Muscle of leg (tissue), 3 donors: ENCODE measurements at regions not wholly inside any gene's neighbourhood (a gene's known extent, or its start where the extent isn't known, plus 50 kb on each side); places are given as distances from the start of the nearest gene placed in this dataset.
A peak's percentile ranks its signal among the peaks of the same experiment; 100 is the strongest.

ENCODE experiments used
- DNase-seq: peaks from one replicate; pipeline ENCODE4 v3.0.0; 2013
- H3K27ac ChIP-seq: one replicate; pipeline ENCODE4 v1.5.1; 2013; ENCODE audit warnings: mild to moderate bottlenecking, low read length, control low read depth
- H3K27me3 ChIP-seq: one replicate; pipeline ENCODE4 v1.6.1; 2013; ENCODE audit warnings: low read length; ENCODE audit not compliant: control insufficient read depth, insufficient read depth
- H3K36me3 ChIP-seq: one replicate; pipeline ENCODE4 v1.6.1; 2013; ENCODE audit warnings: low read length; ENCODE audit not compliant: control insufficient read depth, insufficient read depth
- H3K4me1 ChIP-seq: one replicate; pipeline ENCODE4 v1.6.1; 2013; ENCODE audit warnings: low read length; ENCODE audit not compliant: control insufficient read depth, insufficient read depth
- H3K4me3 ChIP-seq: one replicate; pipeline ENCODE4 v1.5.1; 2013; ENCODE audit warnings: low read length, control low read depth
- H3K9me3 ChIP-seq: replicated peaks from 2 replicates; pipeline ENCODE4 v1.6.1; 2013; ENCODE audit warnings: low read depth, low read length; ENCODE audit not compliant: control insufficient read depth
- WGBS: methylation state at CpG from one replicate; pipeline ENCODE4 v1.1.5; 2013; ENCODE audit warnings: missing lambda C conversion rate; ENCODE audit not compliant: insufficient coverage; 5-methylcytosine and 5-hydroxymethylcytosine counted together

GRCh38 chr6:1481286-1481685 is 91.9 kb downstream of the FOXF2 start:
- Histone ChIP-seq H3K27ac (no peak overlapping the region), H3K27me3 (peaks cover 4% of the 10 kb centered on the region), H3K9me3 (no peaks in the 10 kb centered on the region), H3K4me1 (no peaks in the 10 kb centered on the region), H3K4me3 (no peak overlapping the region), H3K36me3 (no peaks in the 10 kb centered on the region)
- DNase-seq, result no peak
- WGBS, result 82% methylated on average over 1 of the region's 1 CpG

DNA sequence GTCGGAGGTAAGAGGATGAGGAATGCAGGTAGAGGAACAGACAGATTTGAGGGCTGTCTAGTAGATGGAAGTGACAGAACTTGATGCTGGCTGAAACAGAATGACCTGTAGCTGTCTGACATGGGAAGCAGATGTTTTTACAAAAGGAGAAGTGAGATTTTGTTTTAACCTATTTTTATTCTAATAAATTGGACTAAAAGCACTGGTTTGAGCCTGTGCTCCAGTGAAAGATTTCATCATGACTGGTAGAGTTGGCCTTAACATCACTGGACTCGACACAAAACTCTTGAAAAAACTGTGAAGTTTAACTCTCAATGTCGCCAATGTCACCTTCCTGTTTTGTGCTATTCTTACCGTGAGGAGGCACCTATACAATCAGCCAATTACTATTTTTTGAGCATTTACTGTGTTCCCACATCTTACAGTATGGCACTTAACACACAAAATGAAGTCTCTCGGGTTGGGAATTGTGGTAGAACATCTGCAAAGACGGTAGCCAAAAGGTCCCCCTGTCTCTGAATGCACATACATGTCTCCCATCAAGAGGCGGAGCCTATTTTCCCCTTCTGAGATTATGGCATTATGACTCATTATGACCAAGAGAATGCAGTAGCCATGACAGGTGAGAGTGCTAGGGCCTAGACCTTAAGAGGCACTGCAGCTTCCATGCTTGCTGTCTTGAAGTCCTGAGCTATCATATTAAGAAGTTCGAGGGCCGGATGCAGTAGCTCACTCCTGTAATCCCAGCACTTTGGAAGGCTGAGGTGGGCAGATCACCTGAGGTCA is 93.2 kb downstream of the FOXF2 start:
- no peaks in the 10 kb centered on the region for H3K36me3 ChIP-seq
- H3K9me3 ChIP-seq, result no peaks in the 10 kb centered on the region
- no peak overlapping the region for H3K4me3 ChIP-seq
- no peak overlapping the region for H3K27ac ChIP-seq
- peaks cover 2% of the 10 kb centered on the region for H3K27me3 ChIP-seq
- no peaks in the 10 kb centered on the region for H3K4me1 ChIP-seq
- DNase-seq, result no peak
- 91% methylated on average over 5 of the region's 9 CpGs for WGBS

DNA sequence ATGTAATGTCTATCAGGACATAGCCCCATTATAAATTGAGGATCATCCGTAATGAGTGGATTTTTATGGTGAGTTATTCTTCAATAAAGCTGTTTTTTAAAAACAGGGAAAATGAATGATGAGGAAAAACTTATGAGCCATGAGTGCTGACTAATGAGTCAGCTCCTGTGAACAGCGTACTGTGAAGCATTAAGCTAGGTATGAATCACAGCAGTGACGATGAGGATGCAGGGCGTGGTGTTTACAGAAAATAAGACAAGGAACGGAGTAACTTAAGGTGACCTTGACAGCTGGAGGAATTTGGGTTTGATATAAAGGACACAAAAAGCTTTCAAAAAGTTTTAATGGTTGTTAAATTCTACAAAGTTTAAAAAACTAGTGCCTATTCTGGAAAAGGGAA is 96.3 kb downstream of the FOXF2 start:
- DNase-seq, result no peak
- H3K4me3 ChIP-seq, result no peak overlapping the region
- no peaks in the 10 kb centered on the region for H3K4me1 ChIP-seq
- no peaks in the 10 kb centered on the region for H3K27me3 ChIP-seq
- no peak overlapping the region for H3K27ac ChIP-seq
- 98% methylated on average over 3 of the region's 5 CpGs for WGBS
- no peaks in the 10 kb centered on the region for H3K36me3 ChIP-seq
- no peaks in the 10 kb centered on the region for H3K9me3 ChIP-seq

DNA sequence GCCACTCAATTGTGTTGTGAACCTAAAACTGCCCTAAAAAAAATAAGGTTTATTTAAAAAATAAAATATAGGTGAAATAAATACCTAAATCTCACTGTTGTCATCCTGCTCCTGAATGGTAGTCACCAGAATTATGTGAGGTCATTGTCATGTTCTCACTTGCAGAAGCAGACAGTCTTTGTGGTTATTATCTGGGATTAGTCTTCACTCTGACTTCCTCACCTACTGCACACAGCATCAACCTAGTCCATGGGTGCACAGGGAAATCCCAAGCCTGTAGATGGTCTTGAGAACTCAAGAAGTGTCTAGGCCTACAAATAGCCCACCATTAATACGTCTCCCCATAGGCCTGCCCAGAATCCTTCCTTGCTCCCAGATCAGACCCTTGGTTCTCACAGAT is 97.0 kb downstream of the FOXF2 start:
- Histone ChIP-seq H3K27ac (no peak overlapping the region), H3K27me3 (no peaks in the 10 kb centered on the region), H3K4me3 (no peak overlapping the region), H3K9me3 (no peaks in the 10 kb centered on the region), H3K4me1 (no peaks in the 10 kb centered on the region), H3K36me3 (no peaks in the 10 kb centered on the region)
- no peak for DNase-seq
- WGBS, result 78% methylated on average over 1 of the region's 1 CpG

DNA sequence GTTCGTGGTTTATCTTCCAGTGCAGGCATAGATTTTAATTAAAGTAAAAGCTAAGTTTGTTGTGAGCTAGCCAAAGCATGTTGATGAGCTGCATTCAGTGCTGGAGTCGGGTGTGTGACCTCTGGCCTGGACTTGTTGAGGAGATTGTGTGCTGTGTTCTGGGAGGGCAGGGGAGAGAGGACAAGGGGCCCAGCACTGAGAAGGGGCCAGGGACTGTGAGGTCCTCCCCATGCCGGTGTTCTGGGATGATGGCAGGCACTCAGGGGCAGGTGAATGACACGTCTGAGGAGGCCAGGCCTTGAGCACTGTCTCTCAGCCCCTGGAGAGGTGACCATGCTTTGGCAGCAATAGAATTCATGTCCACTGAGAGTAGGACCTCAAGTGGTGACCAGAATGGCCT is 97.9 kb downstream of the FOXF2 start:
- Histone ChIP-seq H3K27me3 (no peaks in the 10 kb centered on the region), H3K9me3 (no peaks in the 10 kb centered on the region)
- 76% methylated on average over 3 of the region's 4 CpGs for WGBS

DNA sequence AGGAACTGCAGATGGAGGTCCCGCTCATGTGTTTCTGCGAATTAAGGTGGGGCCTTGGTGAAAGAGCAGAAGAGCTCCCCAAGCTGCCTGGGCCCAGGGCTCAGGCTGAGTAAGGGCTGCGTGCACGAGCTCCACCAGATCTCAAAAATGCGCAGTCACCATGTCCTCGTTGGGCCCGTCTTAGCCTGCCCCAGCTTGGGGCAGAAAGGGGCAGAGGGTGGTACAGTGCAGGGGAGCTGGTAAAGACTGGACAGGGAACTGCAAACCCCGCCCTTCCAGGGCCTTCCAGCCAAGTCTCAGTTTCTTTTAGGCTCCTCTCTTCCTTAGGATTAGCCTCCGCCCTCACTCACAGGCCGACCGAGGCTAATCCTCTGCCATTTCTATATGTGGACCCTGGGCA is 101.6 kb downstream of the FOXF2 start:
- Histone ChIP-seq H3K9me3 (peaks cover 5% of the 10 kb centered on the region), H3K4me3 (no peak overlapping the region), H3K27me3 (no peaks in the 10 kb centered on the region), H3K27ac (no peak overlapping the region), H3K36me3 (no peaks in the 10 kb centered on the region), H3K4me1 (no peaks in the 10 kb centered on the region)
- DNase-seq, result no peak
- 96% methylated on average over 8 of the region's 11 CpGs for WGBS

More for the DNA sequence above, 97.9 kb downstream of the FOXF2 start:
- H3K4me1 ChIP-seq, result no peaks in the 10 kb centered on the region
- DNase-seq, result no peak
- no peaks in the 10 kb centered on the region for H3K36me3 ChIP-seq
- no peak overlapping the region for H3K4me3 ChIP-seq
- H3K27ac ChIP-seq, result no peak overlapping the region

GRCh38 chr6:1491591-1492319 is 102.4 kb downstream of the FOXF2 start:
- no CpG with 5 or more reads among the region's 10 CpGs for WGBS
- Histone ChIP-seq H3K27me3 (no peaks in the 10 kb centered on the region), H3K27ac (no peak overlapping the region), H3K36me3 (no peaks in the 10 kb centered on the region), H3K4me1 (no peaks in the 10 kb centered on the region), H3K4me3 (no peak overlapping the region), H3K9me3 (peaks cover 11% of the 10 kb centered on the region)
- peak; percentile 51 for DNase-seq

- WGBS, result 90% methylated on average over 9 of the region's 9 CpGs
- H3K36me3 ChIP-seq, result no peaks in the 10 kb centered on the region
Measured at GRCh38 chr6:1494671-1495070, 105.3 kb downstream of the FOXF2 start.

DNA sequence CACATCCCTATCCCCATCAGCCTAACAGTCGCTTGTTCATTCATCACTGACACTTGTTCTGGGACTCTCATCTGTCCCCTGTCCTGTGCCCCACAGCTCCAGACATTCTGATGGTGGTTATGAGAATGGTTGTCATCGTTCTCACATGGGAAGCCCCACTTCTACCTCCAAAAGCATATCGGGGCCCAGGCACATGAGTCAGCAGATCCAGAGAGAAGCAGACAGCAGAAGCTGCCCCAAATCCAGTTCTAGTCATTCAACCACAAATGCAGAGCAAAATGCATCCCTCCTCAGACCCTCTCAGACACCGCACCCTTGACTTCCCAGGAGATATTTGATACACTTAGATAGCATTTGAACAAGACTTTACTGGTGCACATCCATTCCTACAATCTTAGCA is 106.0 kb downstream of the FOXF2 start:
- 87% methylated on average over 3 of the region's 4 CpGs for WGBS
- Histone ChIP-seq H3K27me3 (peaks cover 2% of the 10 kb centered on the region), H3K9me3 (peaks cover 11% of the 10 kb centered on the region), H3K27ac (no peak overlapping the region), H3K4me1 (peaks cover 9% of the 10 kb centered on the region), H3K36me3 (no peaks in the 10 kb centered on the region), H3K4me3 (no peak overlapping the region)
- DNase-seq, result no peak

More at GRCh38 chr6:1494671-1495070, 105.3 kb downstream of the FOXF2 start:
- no peak overlapping the region for H3K4me3 ChIP-seq
- no peak for DNase-seq
- H3K9me3 ChIP-seq, result peaks cover 11% of the 10 kb centered on the region
- peaks cover 2% of the 10 kb centered on the region for H3K27me3 ChIP-seq
- peaks cover 5% of the 10 kb centered on the region for H3K4me1 ChIP-seq
- no peak overlapping the region for H3K27ac ChIP-seq

- no peak overlapping the region for H3K27ac ChIP-seq
- DNase-seq, result no peak
- peaks cover 11% of the 10 kb centered on the region for H3K9me3 ChIP-seq
- peaks cover 2% of the 10 kb centered on the region for H3K27me3 ChIP-seq
- no peaks in the 10 kb centered on the region for H3K36me3 ChIP-seq
- peaks cover 9% of the 10 kb centered on the region for H3K4me1 ChIP-seq
- H3K4me3 ChIP-seq, result no peak overlapping the region
- WGBS, result 90% methylated on average over 3 of the region's 5 CpGs
Measured at GRCh38 chr6:1496092-1496491, 106.7 kb downstream of the FOXF2 start.
